Epithelial cell of proximal tubule (primary cell): ENCODE measurements at regions not wholly inside any gene's neighbourhood (a gene's known extent, or its start where the extent isn't known, plus 50 kb on each side); places are given as distances from the start of the nearest gene placed in this dataset.
"Not testable (repeated sequence)": the region's sequence is repeated elsewhere in the genome, so short reads cannot be mapped to it uniquely, and the experiment has no call there.

Source experiments
- DNase-seq: peaks from one replicate; pipeline ENCODE4 v3.0.0-alpha.2; 2011; ENCODE audit warnings: low read depth
- H3K4me3 ChIP-seq: 2 replicates; pipeline ENCODE4 v1.5.1; 2011; ENCODE audit warnings: low read depth, mild to moderate bottlenecking, low read length
- TF ChIP-seq, protein P1 (sequence below): conservative IDR thresholded peaks from 2 replicates; pipeline ENCODE4 v1.5.1; 2012; ENCODE audit warnings: low read depth, mild to moderate bottlenecking, low read length

DNA sequence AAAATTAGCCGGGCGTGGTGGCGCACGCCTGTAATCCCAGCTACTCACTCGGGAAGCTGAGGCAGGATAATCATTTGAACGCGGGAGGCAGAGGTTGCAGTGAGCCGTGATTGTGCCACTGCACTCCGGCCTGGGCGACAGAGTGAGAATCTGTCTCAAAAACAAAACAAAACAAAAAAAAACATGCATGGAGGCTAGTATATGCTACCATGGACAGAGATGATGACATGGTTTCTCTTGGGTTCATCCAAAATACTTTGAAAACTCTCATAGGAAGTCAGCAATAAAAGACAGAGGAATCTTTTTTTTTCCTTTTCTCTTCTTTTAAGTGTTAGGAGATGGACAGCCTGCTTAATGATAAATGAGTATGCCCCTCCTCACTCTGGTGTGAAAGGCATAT lies 137.7 kb upstream of the MB21D2 start:
- DNase-seq, result no peak

DNA sequence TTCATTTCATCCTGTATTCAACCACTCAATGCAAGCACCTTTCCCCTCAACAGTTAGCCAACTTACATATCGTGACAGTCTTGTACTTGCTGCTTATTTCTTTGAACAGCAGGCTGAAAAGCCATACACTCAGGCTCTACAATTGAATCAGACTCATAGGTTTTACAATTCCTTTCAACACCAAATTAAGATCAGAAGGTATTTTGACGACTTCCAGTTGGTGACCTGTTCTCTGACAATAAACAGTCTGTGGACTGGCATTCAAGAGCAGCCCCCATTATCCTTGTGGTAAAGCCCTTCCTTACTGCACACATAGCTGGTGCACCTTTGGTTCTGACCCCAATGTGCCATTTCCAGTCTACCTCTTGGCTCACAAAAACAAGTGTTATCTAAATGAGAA lies 140.0 kb upstream of the MB21D2 start:
- no peak for DNase-seq
- TF ChIP-seq, protein P1, sequence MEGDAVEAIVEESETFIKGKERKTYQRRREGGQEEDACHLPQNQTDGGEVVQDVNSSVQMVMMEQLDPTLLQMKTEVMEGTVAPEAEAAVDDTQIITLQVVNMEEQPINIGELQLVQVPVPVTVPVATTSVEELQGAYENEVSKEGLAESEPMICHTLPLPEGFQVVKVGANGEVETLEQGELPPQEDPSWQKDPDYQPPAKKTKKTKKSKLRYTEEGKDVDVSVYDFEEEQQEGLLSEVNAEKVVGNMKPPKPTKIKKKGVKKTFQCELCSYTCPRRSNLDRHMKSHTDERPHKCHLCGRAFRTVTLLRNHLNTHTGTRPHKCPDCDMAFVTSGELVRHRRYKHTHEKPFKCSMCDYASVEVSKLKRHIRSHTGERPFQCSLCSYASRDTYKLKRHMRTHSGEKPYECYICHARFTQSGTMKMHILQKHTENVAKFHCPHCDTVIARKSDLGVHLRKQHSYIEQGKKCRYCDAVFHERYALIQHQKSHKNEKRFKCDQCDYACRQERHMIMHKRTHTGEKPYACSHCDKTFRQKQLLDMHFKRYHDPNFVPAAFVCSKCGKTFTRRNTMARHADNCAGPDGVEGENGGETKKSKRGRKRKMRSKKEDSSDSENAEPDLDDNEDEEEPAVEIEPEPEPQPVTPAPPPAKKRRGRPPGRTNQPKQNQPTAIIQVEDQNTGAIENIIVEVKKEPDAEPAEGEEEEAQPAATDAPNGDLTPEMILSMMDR, result no peak
- H3K4me3 ChIP-seq, result no peak overlapping the region

More for the DNA sequence above, 137.7 kb upstream of the MB21D2 start:
- TF ChIP-seq, protein P1, result no peak
- no peak overlapping the region for H3K4me3 ChIP-seq

- TF ChIP-seq, protein P1, result no peak
- H3K4me3 ChIP-seq, result no peak overlapping the region
- no peak for DNase-seq
These were observed 143.3 kb upstream of the MB21D2 start for GRCh38 chr3:193060748-193061546.

DNA sequence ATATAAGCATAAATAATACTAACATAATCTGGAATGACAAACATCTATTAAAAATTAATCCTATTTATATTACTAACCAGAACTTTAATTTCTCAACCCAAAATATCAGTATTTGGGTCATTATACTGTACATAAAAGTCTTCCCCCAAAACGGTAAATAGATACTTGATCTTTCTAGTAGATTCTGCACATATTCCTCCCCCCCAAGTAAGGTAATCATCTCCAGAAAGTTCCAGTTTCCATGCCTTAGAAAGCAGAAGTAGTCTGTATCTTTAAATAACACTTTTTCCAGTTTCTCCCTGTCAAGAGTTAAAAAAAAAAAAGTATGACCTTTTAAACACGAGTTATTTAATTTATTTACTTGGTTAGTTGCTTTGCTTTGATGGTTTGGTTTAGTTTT lies 150.7 kb upstream of the MB21D2 start:
- TF ChIP-seq, protein P1, result no peak
- H3K4me3 ChIP-seq, result no peak overlapping the region
- no peak for DNase-seq

GRCh38 chr3:193069732-193070131 lies 152.1 kb upstream of the MB21D2 start:
- H3K4me3 ChIP-seq, DNase-seq: not testable (repeated sequence)

GRCh38 chr3:193078996-193079753 lies 161.5 kb upstream of the MB21D2 start:
- no peak overlapping the region for H3K4me3 ChIP-seq
- TF ChIP-seq, protein P1, result no peak
- no peak for DNase-seq

DNA sequence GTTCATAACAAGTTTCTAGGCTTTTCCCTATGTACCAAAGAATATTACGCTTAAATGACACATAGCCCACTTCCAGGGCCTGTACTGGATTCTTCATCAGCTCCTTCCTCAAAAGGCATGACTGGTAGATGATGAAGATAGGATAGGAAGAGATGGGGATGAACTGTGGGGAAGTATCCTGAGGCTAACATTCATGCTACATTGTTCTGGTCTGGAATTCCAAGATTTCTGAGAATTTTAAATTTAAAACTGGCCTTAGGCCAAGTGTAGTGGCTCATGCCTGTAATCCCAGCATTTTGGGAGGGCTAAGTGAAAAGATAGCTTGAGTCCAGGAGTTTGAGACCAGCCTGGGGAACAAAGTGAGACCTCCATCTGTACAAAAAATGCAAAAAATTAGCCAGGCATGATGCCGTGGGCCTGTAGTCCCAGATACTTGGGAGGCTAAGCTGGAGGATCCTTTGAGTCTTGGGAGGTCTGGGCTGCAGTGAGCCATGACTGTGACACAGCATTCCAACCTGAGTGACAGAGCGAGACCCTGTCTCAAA lies 160.1 kb upstream of the PLAAT1 start:
- H3K4me3 ChIP-seq, result no peak overlapping the region
- DNase-seq, result no peak
- TF ChIP-seq, protein P1, result no peak
